K562 (cell line): ENCODE measurements at regions not wholly inside any gene's neighbourhood (a gene's known extent, or its start where the extent isn't known, plus 50 kb on each side); places are given as distances from the start of the nearest gene placed in this dataset.
A peak's percentile ranks its signal among the peaks of the same experiment; 100 is the strongest.

ENCODE experiments used
- ATAC-seq: fragments of 200-7000 bp; cut with Tn5 transposase; 3 replicates; pipeline ENCODE4 v1.9.1; 2020; ENCODE audit warnings: moderate library complexity
- BruUV-seq: library from RNA; stranded (reverse); fragments of 400-500 nt; replicated peaks from 2 replicates; lab custom pipeline; 2021; lab: Mats Ljungman, UMichigan
- CTCF ChIA-PET: fragments of 300-600 bp; formaldehyde crosslinking; extraction: SDS; loops from one replicate; lab custom pipeline; 2021; ENCODE audit warnings: low intra/inter-chr PET ratio; lab: Yijun Ruan, JAX
- POLR2A ChIA-PET: fragments of 300-600, 350-650 bp; sonication (Branson Sonifier 250); formaldehyde crosslinking; extraction: SDS; loops from one replicate; lab custom pipeline; 2021; ENCODE audit warnings: antibody characterized with exemption, inconsistent platforms; lab: Yijun Ruan, JAX
- DNase-seq, 4 experiments: peaks; one replicate each; pipeline versions ENCODE4 v3.0.0 to v3.0.0-alpha.2; 2011 to 2018; ENCODE audit warnings: low spot score in 3 of 4, mixed read lengths in 3 of 4; ENCODE audit errors: extremely low read depth in 1 of 4
- FAIRE-seq: peaks from 2 replicates; lab custom pipeline; 2011; peaks lifted over from hg19 to GRCh38; lab: Jason Lieb, UNC
- H2AFZ ChIP-seq: 2 replicates; pipeline ENCODE4 v1.6.0; 2011; ENCODE audit warnings: low read depth, low read length, control low read depth, inconsistent platforms
- H3K27ac ChIP-seq: fragments of 200-600 bp; 3 replicates; pipeline ENCODE4 v1.8.0; 2011; ENCODE audit warnings: low read depth, mild to moderate bottlenecking, control low read depth, inconsistent platforms, low read length, moderate library complexity, mixed read lengths; ENCODE audit errors: extremely low read depth
- H3K27me3 ChIP-seq, 2 experiments: fragments of 300-600 bp in 1 of 2; 2 replicates in 1 of 2; 3 replicates in 1 of 2; pipeline versions ENCODE4 v1.6.0 to v1.8.0; 2011; ENCODE audit warnings: inconsistent platforms in 2 of 2, low read length in 2 of 2, mild to moderate bottlenecking in 1 of 2, mixed read lengths in 1 of 2, moderate library complexity in 1 of 2; ENCODE audit not compliant: control insufficient read depth in 2 of 2, insufficient read depth in 2 of 2
- H3K36me3 ChIP-seq: fragments of 300-600 bp; 3 replicates; pipeline ENCODE4 v1.8.0; 2011; ENCODE audit warnings: mild to moderate bottlenecking, low read length, inconsistent platforms; ENCODE audit not compliant: control insufficient read depth, insufficient read depth
- H3K4me1 ChIP-seq, 2 experiments: fragments of 200-600 bp in 1 of 2; replicated peaks in 1 of 2; 2 replicates in 1 of 2; 3 replicates in 1 of 2; pipeline versions ENCODE4 v1.5.1 to v1.8.0; 2011; ENCODE audit warnings: inconsistent platforms in 2 of 2, low read length in 2 of 2, mild to moderate bottlenecking in 1 of 2, mixed read lengths in 1 of 2, moderate library complexity in 1 of 2; ENCODE audit not compliant: control insufficient read depth in 2 of 2, insufficient read depth in 2 of 2
- H3K4me2 ChIP-seq: 2 replicates; pipeline ENCODE4 v1.6.1; 2011; ENCODE audit warnings: low read length, control low read depth, inconsistent platforms, mixed read lengths; ENCODE audit not compliant: insufficient read depth
- H3K4me3 ChIP-seq: fragments of 200-600 bp; sonication (generic), shearing (Covaris generic); 2 replicates; pipeline ENCODE4 v1.5.1; 2016; ENCODE audit warnings: control low read depth, inconsistent platforms
- H3K79me2 ChIP-seq: fragments of 200-600 bp; 3 replicates; pipeline ENCODE4 v1.8.0; 2011; ENCODE audit warnings: low read length, inconsistent platforms; ENCODE audit not compliant: control insufficient read depth, insufficient read depth
- H3K9ac ChIP-seq, 2 experiments: 2 replicates each; pipeline versions ENCODE4 v1.6.0 to v1.6.1; 2011; ENCODE audit warnings: low read depth in 2 of 2, low read length in 2 of 2, control low read depth in 1 of 2, inconsistent platforms in 1 of 2, mild to moderate bottlenecking in 1 of 2, mixed read lengths in 1 of 2; ENCODE audit not compliant: insufficient read depth in 1 of 2
- H3K9me1 ChIP-seq: one replicate; pipeline ENCODE4 v1.6.0; 2011; ENCODE audit warnings: inconsistent platforms, mild to moderate bottlenecking, low read length, moderate library complexity; ENCODE audit not compliant: control insufficient read depth, insufficient read depth
- H3K9me3 ChIP-seq: replicated peaks from 2 replicates; pipeline ENCODE4 v1.5.1; 2011; ENCODE audit warnings: low read depth, low read length, inconsistent platforms; ENCODE audit not compliant: control insufficient read depth, insufficient read depth
- H4K20me1 ChIP-seq: replicated peaks from 2 replicates; pipeline ENCODE4 v1.6.1; 2011; ENCODE audit warnings: low read length, inconsistent platforms, mixed read lengths; ENCODE audit not compliant: control insufficient read depth, insufficient read depth
- CBFA2T2 ChIP-seq: fragments of 450-650 bp; conservative IDR thresholded peaks from 2 replicates; pipeline ENCODE4 v1.6.1; 2017; ENCODE audit warnings: mild to moderate bottlenecking
- CBFA2T3 ChIP-seq: fragments of 450-650 bp; IDR thresholded peaks from 2 replicates; pipeline ENCODE4 v1.6.1; 2017
- CCNT2 ChIP-seq: IDR thresholded peaks from 2 replicates; pipeline ENCODE4 v1.6.1; 2011; ENCODE audit warnings: borderline replicate concordance, low read depth, mild to moderate bottlenecking, moderate library complexity, mixed read lengths, low read length; ENCODE audit not compliant: insufficient read length; ENCODE audit errors: extremely low read depth
- CREB3 ChIP-seq: fragments of 450-650 bp; conservative IDR thresholded peaks from 2 replicates; pipeline ENCODE4 v1.6.1; 2016; ENCODE audit warnings: missing genetic modification characterization, low read depth, mild to moderate bottlenecking, missing compliant biosample characterization, moderate library complexity
- HDAC6 ChIP-seq: IDR thresholded peaks from 2 replicates; pipeline ENCODE4 v1.6.1; 2012; ENCODE audit warnings: low read depth, mild to moderate bottlenecking, control low read depth, inconsistent platforms, low read length, moderate library complexity
- JUND ChIP-seq, 2 experiments: IDR thresholded peaks; 2 replicates in 1 of 2; 3 replicates in 1 of 2; pipeline ENCODE4 v1.6.1; 2011; ENCODE audit warnings: borderline replicate concordance in 2 of 2, low read depth in 2 of 2, low read length in 2 of 2, improper control_type of control experiment in 1 of 2, missing biosample characterization in 1 of 2, missing genetic modification characterization in 1 of 2, missing genetic modification reagents in 1 of 2
- KDM2B ChIP-seq: fragments of 250-450 bp; sonication (Bioruptor Pico); IDR thresholded peaks from 2 replicates; pipeline ENCODE4 v1.8.0; 2021; ENCODE audit warnings: mild to moderate bottlenecking, moderate library complexity
- MCM2 ChIP-seq: fragments of 450-650 bp; IDR thresholded peaks from 2 replicates; pipeline ENCODE4 v1.6.1; 2017; ENCODE audit warnings: low read depth, mild to moderate bottlenecking
- PBX2 ChIP-seq, 2 experiments: IDR thresholded peaks in 1 of 2; conservative IDR thresholded peaks in 1 of 2; 2 replicates each; pipeline ENCODE4 v1.6.1; 2016; ENCODE audit warnings: low read depth in 2 of 2, mild to moderate bottlenecking in 1 of 2, missing compliant biosample characterization in 1 of 2, missing genetic modification characterization in 1 of 2, moderate library complexity in 1 of 2
- RCOR1 ChIP-seq, 2 experiments: IDR thresholded peaks; 2 replicates each; pipeline ENCODE4 v1.6.1; 2012; ENCODE audit warnings: low read depth in 2 of 2, low read length in 2 of 2, borderline replicate concordance in 1 of 2, improper control_type of control experiment in 1 of 2
- SMARCA4 ChIP-seq: fragments of 450-650 bp; IDR thresholded peaks from 2 replicates; pipeline ENCODE4 v1.6.1; 2016
- SOX6 ChIP-seq: fragments of 450-650 bp; IDR thresholded peaks from 2 replicates; pipeline ENCODE4 v1.6.1; 2014; ENCODE audit warnings: mild to moderate bottlenecking
- TRIM24 ChIP-seq, 2 experiments: fragments of 450-650 bp; IDR thresholded peaks; 2 replicates each; pipeline ENCODE4 v1.6.1; 2016
- ZC3H4 ChIP-seq: sonication (generic); formaldehyde crosslinking; IDR thresholded peaks from 2 replicates; pipeline ENCODE4 v1.9.0; 2021; ENCODE audit warnings: missing genetic modification reagents, borderline replicate concordance
- ZNF507 ChIP-seq: conservative IDR thresholded peaks from 2 replicates; pipeline ENCODE4 v1.6.1; 2017; ENCODE audit warnings: missing genetic modification characterization, missing compliant biosample characterization
- ZNF75A ChIP-seq: fragments of 450-650 bp; formaldehyde crosslinking; IDR thresholded peaks from 2 replicates; pipeline ENCODE4 v1.4.0; 2020; ENCODE audit warnings: mild to moderate bottlenecking
- WGBS: fragments of 100-300 bp; shearing (Covaris generic); methylation state at CpG from one replicate; pipeline ENCODE4 v1.1.6; 2016; ENCODE audit warnings: low coverage, mixed read lengths; ENCODE audit not compliant: insufficient coverage; ENCODE audit errors: missing lambda C conversion rate; 5-methylcytosine and 5-hydroxymethylcytosine counted together
- in situ Hi-C: fragments of 300-500 bp; cut with MboI; formaldehyde crosslinking; loops from 4 replicates; pipeline ENCODE4 v1.15.0; 2018; ENCODE audit warnings: inconsistent platforms, mixed read lengths
- intact Hi-C: fragments of 100-400 bp; cut with micrococcal nuclease; formaldehyde crosslinking; loops from 2 replicates; pipeline ENCODE4 v1.14.2; 2022
- TF ChIP-seq, protein P1 (sequence below): fragments of 450-650 bp; IDR thresholded peaks from 2 replicates; pipeline ENCODE4 v1.6.1; 2018; ENCODE audit warnings: mild to moderate bottlenecking, low read depth; ENCODE audit not compliant: partially characterized antibody

DNA sequence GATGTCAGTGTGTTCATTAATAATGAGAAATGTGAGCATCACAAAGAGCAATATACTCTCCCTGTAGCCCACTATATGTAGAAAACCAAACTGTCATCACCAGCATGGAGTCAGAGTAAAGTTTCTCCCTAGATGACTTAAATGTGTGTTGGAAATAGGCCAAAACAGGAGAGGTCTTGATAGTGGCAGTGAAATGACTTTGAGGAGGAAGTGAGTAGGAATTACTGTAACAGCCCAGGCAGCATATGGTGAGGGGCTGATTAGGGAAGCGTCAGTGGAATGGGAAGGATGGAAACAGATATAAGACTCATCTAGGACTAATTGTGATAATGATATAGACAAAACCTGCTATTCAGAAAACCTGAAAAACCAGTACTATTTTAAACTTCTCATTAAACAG is 83.9 kb downstream of the ATXN3L start:
- FAIRE-seq = peak; percentile 86
- peak in 2 of 4 experiments; percentile 66 to 82 for DNase-seq
- H4K20me1 ChIP-seq = no peaks in the 10 kb centered on the region
- WGBS = 9% methylated on average over 1 of the region's 1 CpG
- H3K9me1 ChIP-seq = no peaks in the 10 kb centered on the region
- CTCF ChIA-PET = no interaction called here
- H3K27ac ChIP-seq = peak overlapping the region; percentile 46; the same call in 2 of the 3 replicates
- intact Hi-C loops = no loop called here
- H3K4me3 ChIP-seq = no peak overlapping the region
- H3K9ac ChIP-seq = no peak overlapping the region
- no peaks in the 10 kb centered on the region for H3K79me2 ChIP-seq
- peak overlapping the region; percentile 51; the same call in 1 of the 2 replicates for H2AFZ ChIP-seq
- POLR2A ChIA-PET = interaction anchor here (0.6 kb wide), 1 partner anchor 12 kb away, joined by 3 read pairs; no protein-coding TSS in a partner anchor
- in situ Hi-C loops = no loop called here
- H3K4me1 ChIP-seq = peaks cover 0 to 19% of the 10 kb centered on the region in 2 experiments; a peak in 4 of 5 replicates
- no peaks in the 10 kb centered on the region for H3K9me3 ChIP-seq
- H3K27me3 ChIP-seq = no peaks in the 10 kb centered on the region
- no peaks in the 10 kb centered on the region for H3K36me3 ChIP-seq
- no TSS peak for BruUV-seq
- peak overlapping the region; percentile 49 for H3K4me2 ChIP-seq
- peak; percentile 90 for ATAC-seq
- no peak for TF ChIP-seq ZNF507 (tag)
- TF ChIP-seq PBX2 (CRISPR knock-in tag; IDR thresholded peaks at IDR 0.05; ENCODE audit: low read depth) = no peak
- 0 out of 2 replicates have a peak, but pooled peaks have one; percentile 33 for TF ChIP-seq PBX2 (tag; conservative IDR thresholded peaks at IDR 0.05; ENCODE audit: low read depth)
- TF ChIP-seq CBFA2T3 = peak; percentile 90
- peak; percentile 37 for TF ChIP-seq CCNT2
- peak; percentile 63; the same call in 1 of the 2 replicates for TF ChIP-seq JUND (IDR thresholded peaks at IDR 0.05; ENCODE audit: borderline replicate concordance, low read depth, low read length)
- TF ChIP-seq JUND (tag; IDR thresholded peaks at IDR 0.05; ENCODE audit: borderline replicate concordance, low read depth, low read length) = peak; percentile 44; the same call in 1 of the 3 replicates
- 0 out of 4 replicates have a peak, but pooled peaks of 1 of the 2 experiments have one; percentile 9 for TF ChIP-seq RCOR1 (IDR thresholded peaks at IDR 0.05; ENCODE audit: borderline replicate concordance in 1 of 2, low read depth in 2 of 2, low read length in 2 of 2)
- no peak for TF ChIP-seq HDAC6
- peak; percentile 77 for TF ChIP-seq CBFA2T2
- TF ChIP-seq ZC3H4 (CRISPR knock-in tag) = no peak
- TF ChIP-seq SOX6 = peak; percentile 25; the same call in 1 of the 2 replicates
- TF ChIP-seq CREB3 = no peak
- TF ChIP-seq SMARCA4 = peak; percentile 84
- TF ChIP-seq, protein P1, sequence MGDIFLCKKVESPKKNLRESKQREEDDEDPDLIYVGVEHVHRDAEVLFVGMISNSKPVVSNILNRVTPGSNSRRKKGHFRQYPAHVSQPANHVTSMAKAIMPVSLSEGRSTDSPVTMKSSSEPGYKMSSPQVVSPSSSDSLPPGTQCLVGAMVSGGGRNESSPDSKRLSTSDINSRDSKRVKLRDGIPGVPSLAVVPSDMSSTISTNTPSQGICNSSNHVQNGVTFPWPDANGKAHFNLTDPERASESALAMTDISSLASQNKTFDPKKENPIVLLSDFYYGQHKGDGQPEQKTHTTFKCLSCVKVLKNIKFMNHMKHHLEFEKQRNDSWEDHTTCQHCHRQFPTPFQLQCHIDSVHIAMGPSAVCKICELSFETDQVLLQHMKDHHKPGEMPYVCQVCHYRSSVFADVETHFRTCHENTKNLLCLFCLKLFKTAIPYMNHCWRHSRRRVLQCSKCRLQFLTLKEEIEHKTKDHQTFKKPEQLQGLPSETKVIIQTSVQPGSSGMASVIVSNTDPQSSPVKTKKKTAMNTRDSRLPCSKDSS = no peak
- TF ChIP-seq KDM2B (CRISPR knock-in tag) = no peak
- TF ChIP-seq MCM2 = no peak
- peak; percentile 77 to 78 for TF ChIP-seq TRIM24 (IDR thresholded peaks at IDR 0.05)
- no peak for TF ChIP-seq ZNF75A (CRISPR knock-in tag)
